OCI-M2 (cell line): ENCODE measurements at regions not wholly inside any gene's neighbourhood (a gene's known extent, or its start where the extent isn't known, plus 50 kb on each side); places are given as distances from the start of the nearest gene placed in this dataset.
"Not testable (repeated sequence)": the region's sequence is repeated elsewhere in the genome, so short reads cannot be mapped to it uniquely, and the experiment has no call there.

ENCODE experiments used
- DNase-seq: peaks from one replicate; lab custom pipeline; 2025; ENCODE audit not compliant: unreplicated experiment; lab: John Stamatoyannopoulos, UW

- DNase-seq = no peak
Measured at GRCh38 chr10:61018146-61018545, 74.2 kb upstream of the RHOBTB1 start.

- no peak for DNase-seq
Measured at GRCh38 chr10:61016630-61017029, 72.6 kb upstream of the RHOBTB1 start.

GRCh38 chr10:61016007-61016406, 72.0 kb upstream of the RHOBTB1 start:
- no peak for DNase-seq

GRCh38 chr10:61010863-61011262, 66.9 kb upstream of the RHOBTB1 start:
- no peak for DNase-seq

- not testable (repeated sequence) for DNase-seq
Measured at GRCh38 chr10:61003069-61003468, 59.1 kb upstream of the RHOBTB1 start.

GRCh38 chr10:61001731-61002122, 57.7 kb upstream of the RHOBTB1 start:
- no peak for DNase-seq

- no peak for DNase-seq
Measured at GRCh38 chr10:61000769-61001730, 57.1 kb upstream of the RHOBTB1 start.

GRCh38 chr10:60998932-60999331, 54.9 kb upstream of the RHOBTB1 start:
- no peak for DNase-seq

GRCh38 chr10:60994128-60994527, 50.1 kb upstream of the RHOBTB1 start:
- DNase-seq = no peak
